ENCODE measurements at regions not wholly inside any gene's neighbourhood (a gene's known extent, or its start where the extent isn't known, plus 50 kb on each side); places are given as distances from the start of the nearest gene placed in this dataset.

DNA sequence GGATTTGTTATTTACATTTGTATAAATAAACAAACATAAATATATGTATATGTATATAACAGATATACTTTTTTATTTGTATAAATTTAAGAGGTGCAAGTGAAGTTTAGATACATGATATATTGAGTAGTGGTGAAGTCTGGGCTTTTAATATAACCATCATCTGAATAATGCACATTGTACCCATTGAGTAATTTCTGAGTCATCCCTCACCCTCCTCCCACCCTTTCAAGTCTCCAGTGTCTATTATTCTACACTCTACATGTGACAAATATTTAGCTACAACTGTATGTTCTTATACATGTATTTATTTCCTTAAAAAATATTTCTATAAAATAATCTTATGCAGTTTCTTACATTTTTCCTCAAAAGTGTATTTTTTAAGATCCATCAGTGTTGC lies 358.7 kb upstream of the TFPI start:
- DNase-seq (ENCODE audit: low spot score) (no peak), ATAC-seq (no peak)
- Mint-ChIP-seq H3K4me3 (no peak overlapping the region), H3K4me1 (peaks cover 3% of the 10 kb centered on the region; the same call in 1 of the 3 replicates), H3K27ac (no peak overlapping the region), H3K36me3 (ENCODE audit: low read depth) (no peaks in the 10 kb centered on the region), H3K27me3 (ENCODE audit: insufficient read depth, low read depth, poor library complexity) (peaks cover 3% of the 10 kb centered on the region), H3K9me3 (no peaks in the 10 kb centered on the region)
- H4K20me1 ChIP-seq (replicated peaks; ENCODE audit: insufficient read depth) = no peaks in the 10 kb centered on the region
- H3K79me2 ChIP-seq (replicated peaks; ENCODE audit: insufficient read depth) = no peaks in the 10 kb centered on the region
- H3K9me2 ChIP-seq (ENCODE audit: insufficient read depth) = no peaks in the 10 kb centered on the region
- no peaks in the 10 kb centered on the region for H3K36me3 ChIP-seq (ENCODE audit: insufficient read depth)
- H2AFZ ChIP-seq = no peak overlapping the region
- no peaks in the 10 kb centered on the region for H3K4me1 ChIP-seq (ENCODE audit: insufficient read depth)
- H3K27ac ChIP-seq (ENCODE audit: low read depth) = no peak overlapping the region
- TF ChIP-seq JUNB (IDR thresholded peaks at IDR 0.05; ENCODE audit: unreplicated experiment) (no peak), CREB1 (CRISPR knock-in tag; IDR thresholded peaks at IDR 0.05; ENCODE audit: low read depth) (no peak), EZH2 (IDR thresholded peaks at IDR 0.05; ENCODE audit: low read depth, unreplicated experiment) (no peak), POLR2AphosphoS5 (IDR thresholded peaks at IDR 0.05; ENCODE audit: low read depth) (no peak), ZNF331 (CRISPR knock-in tag; IDR thresholded peaks at IDR 0.05; ENCODE audit: low read depth) (no peak), STAT1 (IDR thresholded peaks at IDR 0.05; ENCODE audit: unreplicated experiment) (no peak), NANOG (IDR thresholded peaks at IDR 0.05; ENCODE audit: borderline replicate concordance) (no peak), ZNF114 (CRISPR knock-in tag; IDR thresholded peaks at IDR 0.05) (no peak), EZH2phosphoT487 (IDR thresholded peaks at IDR 0.05; ENCODE audit: unreplicated experiment) (no peak)
- TF ChIP-seq, protein P1, sequence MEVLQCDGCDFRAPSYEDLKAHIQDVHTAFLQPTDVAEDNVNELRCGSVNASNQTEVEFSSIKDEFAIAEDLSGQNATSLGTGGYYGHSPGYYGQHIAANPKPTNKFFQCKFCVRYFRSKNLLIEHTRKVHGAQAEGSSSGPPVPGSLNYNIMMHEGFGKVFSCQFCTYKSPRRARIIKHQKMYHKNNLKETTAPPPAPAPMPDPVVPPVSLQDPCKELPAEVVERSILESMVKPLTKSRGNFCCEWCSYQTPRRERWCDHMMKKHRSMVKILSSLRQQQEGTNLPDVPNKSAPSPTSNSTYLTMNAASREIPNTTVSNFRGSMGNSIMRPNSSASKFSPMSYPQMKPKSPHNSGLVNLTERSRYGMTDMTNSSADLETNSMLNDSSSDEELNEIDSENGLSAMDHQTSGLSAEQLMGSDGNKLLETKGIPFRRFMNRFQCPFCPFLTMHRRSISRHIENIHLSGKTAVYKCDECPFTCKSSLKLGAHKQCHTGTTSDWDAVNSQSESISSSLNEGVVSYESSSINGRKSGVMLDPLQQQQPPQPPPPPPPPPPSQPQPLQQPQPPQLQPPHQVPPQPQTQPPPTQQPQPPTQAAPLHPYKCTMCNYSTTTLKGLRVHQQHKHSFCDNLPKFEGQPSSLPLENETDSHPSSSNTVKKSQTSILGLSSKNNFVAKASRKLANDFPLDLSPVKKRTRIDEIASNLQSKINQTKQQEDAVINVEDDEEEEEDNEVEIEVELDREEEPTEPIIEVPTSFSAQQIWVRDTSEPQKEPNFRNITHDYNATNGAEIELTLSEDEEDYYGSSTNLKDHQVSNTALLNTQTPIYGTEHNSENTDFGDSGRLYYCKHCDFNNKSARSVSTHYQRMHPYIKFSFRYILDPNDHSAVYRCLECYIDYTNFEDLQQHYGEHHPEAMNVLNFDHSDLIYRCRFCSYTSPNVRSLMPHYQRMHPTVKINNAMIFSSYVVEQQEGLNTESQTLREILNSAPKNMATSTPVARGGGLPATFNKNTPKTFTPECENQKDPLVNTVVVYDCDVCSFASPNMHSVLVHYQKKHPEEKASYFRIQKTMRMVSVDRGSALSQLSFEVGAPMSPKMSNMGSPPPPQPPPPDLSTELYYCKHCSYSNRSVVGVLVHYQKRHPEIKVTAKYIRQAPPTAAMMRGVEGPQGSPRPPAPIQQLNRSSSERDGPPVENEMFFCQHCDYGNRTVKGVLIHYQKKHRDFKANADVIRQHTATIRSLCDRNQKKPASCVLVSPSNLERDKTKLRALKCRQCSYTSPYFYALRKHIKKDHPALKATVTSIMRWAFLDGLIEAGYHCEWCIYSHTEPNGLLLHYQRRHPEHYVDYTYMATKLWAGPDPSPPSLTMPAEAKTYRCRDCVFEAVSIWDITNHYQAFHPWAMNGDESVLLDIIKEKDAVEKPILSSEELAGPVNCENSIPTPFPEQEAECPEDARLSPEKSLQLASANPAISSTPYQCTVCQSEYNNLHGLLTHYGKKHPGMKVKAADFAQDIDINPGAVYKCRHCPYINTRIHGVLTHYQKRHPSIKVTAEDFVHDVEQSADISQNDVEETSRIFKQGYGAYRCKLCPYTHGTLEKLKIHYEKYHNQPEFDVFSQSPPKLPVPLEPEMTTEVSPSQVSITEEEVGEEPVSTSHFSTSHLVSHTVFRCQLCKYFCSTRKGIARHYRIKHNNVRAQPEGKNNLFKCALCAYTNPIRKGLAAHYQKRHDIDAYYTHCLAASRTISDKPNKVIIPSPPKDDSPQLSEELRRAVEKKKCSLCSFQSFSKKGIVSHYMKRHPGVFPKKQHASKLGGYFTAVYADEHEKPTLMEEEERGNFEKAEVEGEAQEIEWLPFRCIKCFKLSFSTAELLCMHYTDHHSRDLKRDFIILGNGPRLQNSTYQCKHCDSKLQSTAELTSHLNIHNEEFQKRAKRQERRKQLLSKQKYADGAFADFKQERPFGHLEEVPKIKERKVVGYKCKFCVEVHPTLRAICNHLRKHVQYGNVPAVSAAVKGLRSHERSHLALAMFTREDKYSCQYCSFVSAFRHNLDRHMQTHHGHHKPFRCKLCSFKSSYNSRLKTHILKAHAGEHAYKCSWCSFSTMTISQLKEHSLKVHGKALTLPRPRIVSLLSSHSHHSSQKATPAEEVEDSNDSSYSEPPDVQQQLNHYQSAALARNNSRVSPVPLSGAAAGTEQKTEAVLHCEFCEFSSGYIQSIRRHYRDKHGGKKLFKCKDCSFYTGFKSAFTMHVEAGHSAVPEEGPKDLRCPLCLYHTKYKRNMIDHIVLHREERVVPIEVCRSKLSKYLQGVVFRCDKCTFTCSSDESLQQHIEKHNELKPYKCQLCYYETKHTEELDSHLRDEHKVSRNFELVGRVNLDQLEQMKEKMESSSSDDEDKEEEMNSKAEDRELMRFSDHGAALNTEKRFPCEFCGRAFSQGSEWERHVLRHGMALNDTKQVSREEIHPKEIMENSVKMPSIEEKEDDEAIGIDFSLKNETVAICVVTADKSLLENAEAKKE (CRISPR knock-in tag; IDR thresholded peaks at IDR 0.05) = no peak
- TF ChIP-seq, protein P2, sequence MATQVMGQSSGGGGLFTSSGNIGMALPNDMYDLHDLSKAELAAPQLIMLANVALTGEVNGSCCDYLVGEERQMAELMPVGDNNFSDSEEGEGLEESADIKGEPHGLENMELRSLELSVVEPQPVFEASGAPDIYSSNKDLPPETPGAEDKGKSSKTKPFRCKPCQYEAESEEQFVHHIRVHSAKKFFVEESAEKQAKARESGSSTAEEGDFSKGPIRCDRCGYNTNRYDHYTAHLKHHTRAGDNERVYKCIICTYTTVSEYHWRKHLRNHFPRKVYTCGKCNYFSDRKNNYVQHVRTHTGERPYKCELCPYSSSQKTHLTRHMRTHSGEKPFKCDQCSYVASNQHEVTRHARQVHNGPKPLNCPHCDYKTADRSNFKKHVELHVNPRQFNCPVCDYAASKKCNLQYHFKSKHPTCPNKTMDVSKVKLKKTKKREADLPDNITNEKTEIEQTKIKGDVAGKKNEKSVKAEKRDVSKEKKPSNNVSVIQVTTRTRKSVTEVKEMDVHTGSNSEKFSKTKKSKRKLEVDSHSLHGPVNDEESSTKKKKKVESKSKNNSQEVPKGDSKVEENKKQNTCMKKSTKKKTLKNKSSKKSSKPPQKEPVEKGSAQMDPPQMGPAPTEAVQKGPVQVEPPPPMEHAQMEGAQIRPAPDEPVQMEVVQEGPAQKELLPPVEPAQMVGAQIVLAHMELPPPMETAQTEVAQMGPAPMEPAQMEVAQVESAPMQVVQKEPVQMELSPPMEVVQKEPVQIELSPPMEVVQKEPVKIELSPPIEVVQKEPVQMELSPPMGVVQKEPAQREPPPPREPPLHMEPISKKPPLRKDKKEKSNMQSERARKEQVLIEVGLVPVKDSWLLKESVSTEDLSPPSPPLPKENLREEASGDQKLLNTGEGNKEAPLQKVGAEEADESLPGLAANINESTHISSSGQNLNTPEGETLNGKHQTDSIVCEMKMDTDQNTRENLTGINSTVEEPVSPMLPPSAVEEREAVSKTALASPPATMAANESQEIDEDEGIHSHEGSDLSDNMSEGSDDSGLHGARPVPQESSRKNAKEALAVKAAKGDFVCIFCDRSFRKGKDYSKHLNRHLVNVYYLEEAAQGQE (IDR thresholded peaks at IDR 0.05; ENCODE audit: unreplicated experiment) = no peak
- TF ChIP-seq, protein P3, sequence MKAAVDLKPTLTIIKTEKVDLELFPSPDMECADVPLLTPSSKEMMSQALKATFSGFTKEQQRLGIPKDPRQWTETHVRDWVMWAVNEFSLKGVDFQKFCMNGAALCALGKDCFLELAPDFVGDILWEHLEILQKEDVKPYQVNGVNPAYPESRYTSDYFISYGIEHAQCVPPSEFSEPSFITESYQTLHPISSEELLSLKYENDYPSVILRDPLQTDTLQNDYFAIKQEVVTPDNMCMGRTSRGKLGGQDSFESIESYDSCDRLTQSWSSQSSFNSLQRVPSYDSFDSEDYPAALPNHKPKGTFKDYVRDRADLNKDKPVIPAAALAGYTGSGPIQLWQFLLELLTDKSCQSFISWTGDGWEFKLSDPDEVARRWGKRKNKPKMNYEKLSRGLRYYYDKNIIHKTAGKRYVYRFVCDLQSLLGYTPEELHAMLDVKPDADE (IDR thresholded peaks at IDR 0.05) = no peak
- TF ChIP-seq, protein P4, sequence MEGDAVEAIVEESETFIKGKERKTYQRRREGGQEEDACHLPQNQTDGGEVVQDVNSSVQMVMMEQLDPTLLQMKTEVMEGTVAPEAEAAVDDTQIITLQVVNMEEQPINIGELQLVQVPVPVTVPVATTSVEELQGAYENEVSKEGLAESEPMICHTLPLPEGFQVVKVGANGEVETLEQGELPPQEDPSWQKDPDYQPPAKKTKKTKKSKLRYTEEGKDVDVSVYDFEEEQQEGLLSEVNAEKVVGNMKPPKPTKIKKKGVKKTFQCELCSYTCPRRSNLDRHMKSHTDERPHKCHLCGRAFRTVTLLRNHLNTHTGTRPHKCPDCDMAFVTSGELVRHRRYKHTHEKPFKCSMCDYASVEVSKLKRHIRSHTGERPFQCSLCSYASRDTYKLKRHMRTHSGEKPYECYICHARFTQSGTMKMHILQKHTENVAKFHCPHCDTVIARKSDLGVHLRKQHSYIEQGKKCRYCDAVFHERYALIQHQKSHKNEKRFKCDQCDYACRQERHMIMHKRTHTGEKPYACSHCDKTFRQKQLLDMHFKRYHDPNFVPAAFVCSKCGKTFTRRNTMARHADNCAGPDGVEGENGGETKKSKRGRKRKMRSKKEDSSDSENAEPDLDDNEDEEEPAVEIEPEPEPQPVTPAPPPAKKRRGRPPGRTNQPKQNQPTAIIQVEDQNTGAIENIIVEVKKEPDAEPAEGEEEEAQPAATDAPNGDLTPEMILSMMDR (conservative IDR thresholded peaks at IDR 0.05; ENCODE audit: low read depth in 2 of 2) = no peak
- peaks cover 2% of the 10 kb centered on the region; the same call in 1 of the 2 replicates for H3F3A ChIP-seq (replicated peaks; ENCODE audit: low read depth)
- no peak overlapping the region for H3K4me3 ChIP-seq
- H3K4me2 ChIP-seq = no peak overlapping the region
- H3K27me3 ChIP-seq (ENCODE audit: insufficient read depth) = no peaks in the 10 kb centered on the region
